C4-2B (cell line): ENCODE measurements at regions not wholly inside any gene's neighbourhood (a gene's known extent, or its start where the extent isn't known, plus 50 kb on each side); places are given as distances from the start of the nearest gene placed in this dataset.

Experiments used
- ZFX ChIP-seq: fragments of 450-650 bp; IDR thresholded peaks from 2 replicates; pipeline ENCODE4 v1.6.1; 2017
- TF ChIP-seq, protein P1 (sequence below): fragments of 450-650 bp; conservative IDR thresholded peaks from 2 replicates; pipeline ENCODE4 v1.5.1; 2017; ENCODE audit warnings: mild to moderate bottlenecking

DNA sequence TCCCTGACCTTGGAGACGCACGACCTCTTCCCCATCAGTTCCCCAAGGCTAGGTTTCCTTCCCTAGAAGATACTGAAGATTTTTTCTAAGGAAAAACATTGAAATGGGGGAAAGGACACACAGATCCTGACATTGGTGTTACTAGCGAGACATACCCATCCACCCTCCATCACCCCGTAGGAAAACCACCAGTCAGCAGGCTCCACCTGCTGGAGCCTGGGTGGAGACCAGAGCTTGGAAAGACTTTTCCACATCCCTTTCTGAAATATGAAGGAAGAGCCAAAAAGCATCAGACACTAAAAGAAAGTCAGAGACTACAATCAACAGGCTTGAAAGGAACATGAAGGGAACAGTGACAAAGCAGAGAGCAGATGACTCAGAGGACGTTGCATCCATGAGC is 638.0 kb downstream of the IRX1 start:
- TF ChIP-seq, protein P1, sequence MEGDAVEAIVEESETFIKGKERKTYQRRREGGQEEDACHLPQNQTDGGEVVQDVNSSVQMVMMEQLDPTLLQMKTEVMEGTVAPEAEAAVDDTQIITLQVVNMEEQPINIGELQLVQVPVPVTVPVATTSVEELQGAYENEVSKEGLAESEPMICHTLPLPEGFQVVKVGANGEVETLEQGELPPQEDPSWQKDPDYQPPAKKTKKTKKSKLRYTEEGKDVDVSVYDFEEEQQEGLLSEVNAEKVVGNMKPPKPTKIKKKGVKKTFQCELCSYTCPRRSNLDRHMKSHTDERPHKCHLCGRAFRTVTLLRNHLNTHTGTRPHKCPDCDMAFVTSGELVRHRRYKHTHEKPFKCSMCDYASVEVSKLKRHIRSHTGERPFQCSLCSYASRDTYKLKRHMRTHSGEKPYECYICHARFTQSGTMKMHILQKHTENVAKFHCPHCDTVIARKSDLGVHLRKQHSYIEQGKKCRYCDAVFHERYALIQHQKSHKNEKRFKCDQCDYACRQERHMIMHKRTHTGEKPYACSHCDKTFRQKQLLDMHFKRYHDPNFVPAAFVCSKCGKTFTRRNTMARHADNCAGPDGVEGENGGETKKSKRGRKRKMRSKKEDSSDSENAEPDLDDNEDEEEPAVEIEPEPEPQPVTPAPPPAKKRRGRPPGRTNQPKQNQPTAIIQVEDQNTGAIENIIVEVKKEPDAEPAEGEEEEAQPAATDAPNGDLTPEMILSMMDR, result peak; percentile 11; the same call in 1 of the 2 replicates
- TF ChIP-seq ZFX, result no peak
